NB4 (cell line): ENCODE measurements at regions not wholly inside any gene's neighbourhood (a gene's known extent, or its start where the extent isn't known, plus 50 kb on each side); places are given as distances from the start of the nearest gene placed in this dataset.

Experiments
- CTCF ChIP-seq: IDR thresholded peaks from one replicate; pipeline ENCODE4 v1.5.1; 2012; ENCODE audit warnings: low read depth, low read length
- POLR2A ChIP-seq: IDR thresholded peaks from 2 replicates; pipeline ENCODE4 v1.6.1; 2011; ENCODE audit warnings: mild to moderate bottlenecking; ENCODE audit not compliant: insufficient read length; ENCODE audit errors: extremely low read depth

GRCh38 chr10:125283191-125283835 is 123.0 kb upstream of the CTBP2 start:
- TF ChIP-seq CTCF (no peak), POLR2A (no peak)
